HEK293 (cell line): ENCODE measurements at regions not wholly inside any gene's neighbourhood (a gene's known extent, or its start where the extent isn't known, plus 50 kb on each side); places are given as distances from the start of the nearest gene placed in this dataset.

Experiments
- CTCF ChIA-PET: fragments of 350-600 bp; formaldehyde crosslinking; extraction: SDS; loops from one replicate; lab custom pipeline; 2021; ENCODE audit warnings: antibody characterized with exemption; lab: Yijun Ruan, JAX
- POLR2A ChIA-PET: fragments of 300-600 bp; formaldehyde crosslinking; extraction: SDS; loops from one replicate; lab custom pipeline; 2020; ENCODE audit warnings: antibody characterized with exemption, inconsistent platforms; lab: Yijun Ruan, JAX
- H3K27ac ChIP-seq: fragments of 200-500 bp; sonication (Bioruptor generic); 2 replicates; pipeline ENCODE4 v1.5.1; 2014; ENCODE audit warnings: low read depth, low read length, control low read depth, inconsistent platforms; ENCODE audit errors: extremely low read depth
- H3K36me3 ChIP-seq, 2 experiments: fragments of 200-500 bp in 1 of 2; sonication (Bioruptor generic) in 1 of 2; 1 replicate in 1 of 2; 2 replicates in 1 of 2; pipeline ENCODE4 v1.5.1; 2014 to 2017; ENCODE audit warnings: inconsistent platforms in 2 of 2, low read length in 2 of 2; ENCODE audit not compliant: control insufficient read depth in 2 of 2, insufficient read depth in 1 of 2
- H3K4me1 ChIP-seq: fragments of 200-500 bp; sonication (Bioruptor generic); 2 replicates; pipeline ENCODE4 v1.5.1; 2014; ENCODE audit warnings: mild to moderate bottlenecking, low read length, inconsistent platforms; ENCODE audit not compliant: control insufficient read depth, insufficient read depth
- H3K4me3 ChIP-seq: 2 replicates; pipeline ENCODE4 v1.5.1; 2011; ENCODE audit warnings: low read depth, mild to moderate bottlenecking, control low read depth, low read length, moderate library complexity
- H3K9me3 ChIP-seq: fragments of 200-500 bp; sonication (Bioruptor generic); 2 replicates; pipeline ENCODE4 v1.5.1; 2014; ENCODE audit warnings: low read depth, low read length, inconsistent platforms; ENCODE audit not compliant: control insufficient read depth, insufficient read depth
- ZNF155 ChIP-seq: fragments of 450-650 bp; formaldehyde crosslinking; IDR thresholded peaks from 2 replicates; pipeline ENCODE4 v1.5.1; 2016; ENCODE audit warnings: missing biosample characterization, missing genetic modification characterization
- ZNF214 ChIP-seq: fragments of 450-650 bp; formaldehyde crosslinking; IDR thresholded peaks from 2 replicates; pipeline ENCODE4 v1.5.1; 2017; ENCODE audit warnings: missing biosample characterization, mild to moderate bottlenecking, missing genetic modification characterization, borderline replicate concordance
- ZNF561 ChIP-seq: fragments of 450-650 bp; IDR thresholded peaks from 2 replicates; pipeline ENCODE4 v1.5.1; 2018; ENCODE audit warnings: missing biosample characterization, missing genetic modification characterization, borderline replicate concordance
- ZNF571 ChIP-seq: fragments of 450-650 bp; formaldehyde crosslinking; IDR thresholded peaks from 2 replicates; pipeline ENCODE4 v1.5.0; 2017; ENCODE audit warnings: missing biosample characterization, missing genetic modification characterization
- ZNF660 ChIP-seq: fragments of 450-650 bp; IDR thresholded peaks from 2 replicates; pipeline ENCODE4 v1.5.1; 2018; ENCODE audit warnings: missing biosample characterization, mild to moderate bottlenecking, missing genetic modification characterization
- ZNF670 ChIP-seq: fragments of 450-650 bp; formaldehyde crosslinking; IDR thresholded peaks from 2 replicates; pipeline ENCODE4 v1.5.1; 2016; ENCODE audit warnings: missing biosample characterization, missing genetic modification characterization, low read depth
- TF ChIP-seq, protein P1 (sequence below): fragments of 450-650 bp; formaldehyde crosslinking; IDR thresholded peaks from 2 replicates; pipeline ENCODE4 v1.5.1; 2016; ENCODE audit warnings: missing biosample characterization, missing genetic modification characterization
- TF ChIP-seq, protein P2 (sequence below): fragments of 450-650 bp; formaldehyde crosslinking; IDR thresholded peaks from 2 replicates; pipeline ENCODE4 v1.5.1; 2016; ENCODE audit warnings: missing biosample characterization, missing genetic modification characterization, borderline replicate concordance
- TF ChIP-seq, protein P3 (sequence below): fragments of 450-650 bp; formaldehyde crosslinking; IDR thresholded peaks from 2 replicates; pipeline ENCODE4 v1.5.1; 2016; ENCODE audit warnings: missing biosample characterization, missing genetic modification characterization
- TF ChIP-seq, protein P4 (sequence below): fragments of 450-650 bp; formaldehyde crosslinking; IDR thresholded peaks from 2 replicates; pipeline ENCODE4 v1.5.1; 2016; ENCODE audit warnings: missing biosample characterization, missing genetic modification characterization
- TF ChIP-seq, protein P5 (sequence below): fragments of 450-650 bp; formaldehyde crosslinking; IDR thresholded peaks from 2 replicates; pipeline ENCODE4; 2016; ENCODE audit warnings: missing biosample characterization, missing genetic modification characterization
- TF ChIP-seq, protein P6 (sequence below): fragments of 450-650 bp; formaldehyde crosslinking; IDR thresholded peaks from 2 replicates; pipeline ENCODE4 v1.5.1; 2016; ENCODE audit warnings: missing biosample characterization, missing genetic modification characterization
- TF ChIP-seq, protein P7 (sequence below): fragments of 450-650 bp; formaldehyde crosslinking; IDR thresholded peaks from 2 replicates; pipeline ENCODE4 v1.5.1; 2016; ENCODE audit warnings: missing biosample characterization, missing genetic modification characterization

DNA sequence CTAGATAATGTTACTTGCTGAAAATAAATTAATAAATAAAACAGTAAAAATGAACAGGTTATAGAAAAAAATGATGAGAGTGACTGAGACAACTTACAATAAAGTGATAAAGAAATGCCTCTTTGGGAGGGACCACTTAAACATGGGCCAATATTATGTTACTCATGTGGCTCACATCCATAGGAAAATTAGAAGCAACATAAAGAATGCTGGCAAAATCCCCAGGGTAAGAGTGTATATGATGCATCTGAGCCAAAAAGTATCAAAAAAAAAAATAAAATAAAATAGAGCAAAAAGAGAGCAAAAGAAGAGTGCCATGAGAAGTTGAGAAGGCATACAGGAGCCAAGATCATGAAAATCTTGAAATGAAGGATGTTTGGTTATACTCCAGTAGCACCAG, 818.0 kb downstream of the LTN1 start:
- CTCF ChIA-PET, result interaction anchor here (0.6 kb wide), 2 partner anchors 107 to 563 kb away, joined by 3 to 4 read pairs; no protein-coding TSS in a partner anchor

DNA sequence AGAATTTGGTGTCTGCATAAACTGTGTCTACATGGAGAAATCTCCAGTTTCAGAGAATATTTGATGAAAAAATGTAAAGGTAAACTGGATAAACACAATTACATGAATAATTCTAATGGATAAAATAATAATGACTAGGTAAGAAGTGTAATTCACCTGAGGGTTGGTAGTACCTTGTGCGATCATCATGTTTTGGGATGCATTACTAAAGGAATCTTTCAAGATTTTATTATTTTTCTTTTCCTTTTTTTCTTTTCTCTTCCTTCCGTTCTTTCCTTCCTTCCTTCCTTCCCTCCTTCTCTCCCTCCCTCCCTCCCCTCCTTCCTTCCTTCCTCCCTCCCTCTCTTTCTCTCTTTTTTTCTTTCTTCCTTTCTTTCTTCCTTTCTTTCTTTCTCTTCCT, 818.7 kb downstream of the LTN1 start:
- H3K4me3 ChIP-seq, result no peak overlapping the region
- H3K4me1 ChIP-seq, result no peaks in the 10 kb centered on the region
- POLR2A ChIA-PET, result no interaction called here
- no peaks in the 10 kb centered on the region for H3K36me3 ChIP-seq
- H3K9me3 ChIP-seq, result no peaks in the 10 kb centered on the region
- CTCF ChIA-PET, result interaction anchor here (0.6 kb wide), 2 partner anchors 108 to 563 kb away, joined by 3 to 4 read pairs; no protein-coding TSS in a partner anchor
- TF ChIP-seq, protein P1, sequence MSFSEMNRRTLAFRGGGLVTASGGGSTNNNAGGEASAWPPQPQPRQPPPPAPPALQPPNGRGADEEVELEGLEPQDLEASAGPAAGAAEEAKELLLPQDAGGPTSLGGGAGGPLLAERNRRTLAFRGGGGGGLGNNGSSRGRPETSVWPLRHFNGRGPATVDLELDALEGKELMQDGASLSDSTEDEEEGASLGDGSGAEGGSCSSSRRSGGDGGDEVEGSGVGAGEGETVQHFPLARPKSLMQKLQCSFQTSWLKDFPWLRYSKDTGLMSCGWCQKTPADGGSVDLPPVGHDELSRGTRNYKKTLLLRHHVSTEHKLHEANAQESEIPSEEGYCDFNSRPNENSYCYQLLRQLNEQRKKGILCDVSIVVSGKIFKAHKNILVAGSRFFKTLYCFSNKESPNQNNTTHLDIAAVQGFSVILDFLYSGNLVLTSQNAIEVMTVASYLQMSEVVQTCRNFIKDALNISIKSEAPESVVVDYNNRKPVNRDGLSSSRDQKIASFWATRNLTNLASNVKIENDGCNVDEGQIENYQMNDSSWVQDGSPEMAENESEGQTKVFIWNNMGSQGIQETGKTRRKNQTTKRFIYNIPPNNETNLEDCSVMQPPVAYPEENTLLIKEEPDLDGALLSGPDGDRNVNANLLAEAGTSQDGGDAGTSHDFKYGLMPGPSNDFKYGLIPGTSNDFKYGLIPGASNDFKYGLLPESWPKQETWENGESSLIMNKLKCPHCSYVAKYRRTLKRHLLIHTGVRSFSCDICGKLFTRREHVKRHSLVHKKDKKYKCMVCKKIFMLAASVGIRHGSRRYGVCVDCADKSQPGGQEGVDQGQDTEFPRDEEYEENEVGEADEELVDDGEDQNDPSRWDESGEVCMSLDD (tag by site-specific recombination), result no peak
- TF ChIP-seq, protein P2, sequence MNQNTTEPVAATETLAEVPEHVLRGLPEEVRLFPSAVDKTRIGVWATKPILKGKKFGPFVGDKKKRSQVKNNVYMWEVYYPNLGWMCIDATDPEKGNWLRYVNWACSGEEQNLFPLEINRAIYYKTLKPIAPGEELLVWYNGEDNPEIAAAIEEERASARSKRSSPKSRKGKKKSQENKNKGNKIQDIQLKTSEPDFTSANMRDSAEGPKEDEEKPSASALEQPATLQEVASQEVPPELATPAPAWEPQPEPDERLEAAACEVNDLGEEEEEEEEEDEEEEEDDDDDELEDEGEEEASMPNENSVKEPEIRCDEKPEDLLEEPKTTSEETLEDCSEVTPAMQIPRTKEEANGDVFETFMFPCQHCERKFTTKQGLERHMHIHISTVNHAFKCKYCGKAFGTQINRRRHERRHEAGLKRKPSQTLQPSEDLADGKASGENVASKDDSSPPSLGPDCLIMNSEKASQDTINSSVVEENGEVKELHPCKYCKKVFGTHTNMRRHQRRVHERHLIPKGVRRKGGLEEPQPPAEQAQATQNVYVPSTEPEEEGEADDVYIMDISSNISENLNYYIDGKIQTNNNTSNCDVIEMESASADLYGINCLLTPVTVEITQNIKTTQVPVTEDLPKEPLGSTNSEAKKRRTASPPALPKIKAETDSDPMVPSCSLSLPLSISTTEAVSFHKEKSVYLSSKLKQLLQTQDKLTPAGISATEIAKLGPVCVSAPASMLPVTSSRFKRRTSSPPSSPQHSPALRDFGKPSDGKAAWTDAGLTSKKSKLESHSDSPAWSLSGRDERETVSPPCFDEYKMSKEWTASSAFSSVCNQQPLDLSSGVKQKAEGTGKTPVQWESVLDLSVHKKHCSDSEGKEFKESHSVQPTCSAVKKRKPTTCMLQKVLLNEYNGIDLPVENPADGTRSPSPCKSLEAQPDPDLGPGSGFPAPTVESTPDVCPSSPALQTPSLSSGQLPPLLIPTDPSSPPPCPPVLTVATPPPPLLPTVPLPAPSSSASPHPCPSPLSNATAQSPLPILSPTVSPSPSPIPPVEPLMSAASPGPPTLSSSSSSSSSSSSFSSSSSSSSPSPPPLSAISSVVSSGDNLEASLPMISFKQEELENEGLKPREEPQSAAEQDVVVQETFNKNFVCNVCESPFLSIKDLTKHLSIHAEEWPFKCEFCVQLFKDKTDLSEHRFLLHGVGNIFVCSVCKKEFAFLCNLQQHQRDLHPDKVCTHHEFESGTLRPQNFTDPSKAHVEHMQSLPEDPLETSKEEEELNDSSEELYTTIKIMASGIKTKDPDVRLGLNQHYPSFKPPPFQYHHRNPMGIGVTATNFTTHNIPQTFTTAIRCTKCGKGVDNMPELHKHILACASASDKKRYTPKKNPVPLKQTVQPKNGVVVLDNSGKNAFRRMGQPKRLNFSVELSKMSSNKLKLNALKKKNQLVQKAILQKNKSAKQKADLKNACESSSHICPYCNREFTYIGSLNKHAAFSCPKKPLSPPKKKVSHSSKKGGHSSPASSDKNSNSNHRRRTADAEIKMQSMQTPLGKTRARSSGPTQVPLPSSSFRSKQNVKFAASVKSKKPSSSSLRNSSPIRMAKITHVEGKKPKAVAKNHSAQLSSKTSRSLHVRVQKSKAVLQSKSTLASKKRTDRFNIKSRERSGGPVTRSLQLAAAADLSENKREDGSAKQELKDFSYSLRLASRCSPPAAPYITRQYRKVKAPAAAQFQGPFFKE (tag by site-specific recombination), result no peak
- H3K27ac ChIP-seq, result no peak overlapping the region

More for the DNA sequence above, 818.0 kb downstream of the LTN1 start:
- H3K4me3 ChIP-seq, result no peak overlapping the region
- H3K4me1 ChIP-seq, result no peaks in the 10 kb centered on the region
- POLR2A ChIA-PET, result no interaction called here
- H3K36me3 ChIP-seq, result no peaks in the 10 kb centered on the region
- TF ChIP-seq, protein P3, sequence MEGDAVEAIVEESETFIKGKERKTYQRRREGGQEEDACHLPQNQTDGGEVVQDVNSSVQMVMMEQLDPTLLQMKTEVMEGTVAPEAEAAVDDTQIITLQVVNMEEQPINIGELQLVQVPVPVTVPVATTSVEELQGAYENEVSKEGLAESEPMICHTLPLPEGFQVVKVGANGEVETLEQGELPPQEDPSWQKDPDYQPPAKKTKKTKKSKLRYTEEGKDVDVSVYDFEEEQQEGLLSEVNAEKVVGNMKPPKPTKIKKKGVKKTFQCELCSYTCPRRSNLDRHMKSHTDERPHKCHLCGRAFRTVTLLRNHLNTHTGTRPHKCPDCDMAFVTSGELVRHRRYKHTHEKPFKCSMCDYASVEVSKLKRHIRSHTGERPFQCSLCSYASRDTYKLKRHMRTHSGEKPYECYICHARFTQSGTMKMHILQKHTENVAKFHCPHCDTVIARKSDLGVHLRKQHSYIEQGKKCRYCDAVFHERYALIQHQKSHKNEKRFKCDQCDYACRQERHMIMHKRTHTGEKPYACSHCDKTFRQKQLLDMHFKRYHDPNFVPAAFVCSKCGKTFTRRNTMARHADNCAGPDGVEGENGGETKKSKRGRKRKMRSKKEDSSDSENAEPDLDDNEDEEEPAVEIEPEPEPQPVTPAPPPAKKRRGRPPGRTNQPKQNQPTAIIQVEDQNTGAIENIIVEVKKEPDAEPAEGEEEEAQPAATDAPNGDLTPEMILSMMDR (tag by site-specific recombination), result no peak
- TF ChIP-seq, protein P4, sequence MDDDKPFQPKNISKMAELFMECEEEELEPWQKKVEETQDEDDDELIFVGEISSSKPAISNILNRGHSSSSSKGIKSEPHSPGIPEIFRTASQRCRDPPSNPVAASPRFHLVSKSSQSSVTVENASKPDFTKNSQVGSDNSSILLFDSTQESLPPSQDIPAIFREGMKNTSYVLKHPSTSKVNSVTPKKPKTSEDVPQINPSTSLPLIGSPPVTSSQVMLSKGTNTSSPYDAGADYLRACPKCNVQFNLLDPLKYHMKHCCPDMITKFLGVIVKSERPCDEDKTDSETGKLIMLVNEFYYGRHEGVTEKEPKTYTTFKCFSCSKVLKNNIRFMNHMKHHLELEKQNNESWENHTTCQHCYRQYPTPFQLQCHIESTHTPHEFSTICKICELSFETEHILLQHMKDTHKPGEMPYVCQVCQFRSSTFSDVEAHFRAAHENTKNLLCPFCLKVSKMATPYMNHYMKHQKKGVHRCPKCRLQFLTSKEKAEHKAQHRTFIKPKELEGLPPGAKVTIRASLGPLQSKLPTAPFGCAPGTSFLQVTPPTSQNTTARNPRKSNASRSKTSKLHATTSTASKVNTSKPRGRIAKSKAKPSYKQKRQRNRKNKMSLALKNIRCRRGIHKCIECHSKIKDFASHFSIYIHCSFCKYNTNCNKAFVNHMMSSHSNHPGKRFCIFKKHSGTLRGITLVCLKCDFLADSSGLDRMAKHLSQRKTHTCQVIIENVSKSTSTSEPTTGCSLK (tag by site-specific recombination), result no peak
- TF ChIP-seq ZNF571 (tag by site-specific recombination), result no peak
- no peak for TF ChIP-seq ZNF214 (tag by site-specific recombination)
- TF ChIP-seq, protein P5, sequence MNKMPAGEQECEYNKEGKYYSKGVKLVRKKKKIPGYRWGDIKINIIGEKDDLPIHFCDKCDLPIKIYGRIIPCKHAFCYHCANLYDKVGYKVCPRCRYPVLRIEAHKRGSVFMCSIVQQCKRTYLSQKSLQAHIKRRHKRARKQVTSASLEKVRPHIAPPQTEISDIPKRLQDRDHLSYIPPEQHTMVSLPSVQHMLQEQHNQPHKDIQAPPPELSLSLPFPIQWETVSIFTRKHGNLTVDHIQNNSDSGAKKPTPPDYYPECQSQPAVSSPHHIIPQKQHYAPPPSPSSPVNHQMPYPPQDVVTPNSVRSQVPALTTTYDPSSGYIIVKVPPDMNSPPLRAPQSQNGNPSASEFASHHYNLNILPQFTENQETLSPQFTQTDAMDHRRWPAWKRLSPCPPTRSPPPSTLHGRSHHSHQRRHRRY (tag by site-specific recombination), result no peak
- TF ChIP-seq ZNF670, result no peak
- no peak for TF ChIP-seq ZNF561 (tag by site-specific recombination)
- TF ChIP-seq, protein P6, sequence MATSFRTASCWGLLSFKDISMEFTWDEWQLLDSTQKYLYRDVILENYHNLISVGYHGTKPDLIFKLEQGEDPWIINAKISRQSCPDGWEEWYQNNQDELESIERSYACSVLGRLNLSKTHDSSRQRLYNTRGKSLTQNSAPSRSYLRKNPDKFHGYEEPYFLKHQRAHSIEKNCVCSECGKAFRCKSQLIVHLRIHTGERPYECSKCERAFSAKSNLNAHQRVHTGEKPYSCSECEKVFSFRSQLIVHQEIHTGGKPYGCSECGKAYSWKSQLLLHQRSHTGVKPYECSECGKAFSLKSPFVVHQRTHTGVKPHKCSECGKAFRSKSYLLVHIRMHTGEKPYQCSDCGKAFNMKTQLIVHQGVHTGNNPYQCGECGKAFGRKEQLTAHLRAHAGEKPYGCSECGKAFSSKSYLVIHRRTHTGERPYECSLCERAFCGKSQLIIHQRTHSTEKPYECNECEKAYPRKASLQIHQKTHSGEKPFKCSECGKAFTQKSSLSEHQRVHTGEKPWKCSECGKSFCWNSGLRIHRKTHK (tag by site-specific recombination), result no peak
- TF ChIP-seq ZNF155 (tag by site-specific recombination), result no peak
- no peak for TF ChIP-seq ZNF660
- TF ChIP-seq, protein P7, sequence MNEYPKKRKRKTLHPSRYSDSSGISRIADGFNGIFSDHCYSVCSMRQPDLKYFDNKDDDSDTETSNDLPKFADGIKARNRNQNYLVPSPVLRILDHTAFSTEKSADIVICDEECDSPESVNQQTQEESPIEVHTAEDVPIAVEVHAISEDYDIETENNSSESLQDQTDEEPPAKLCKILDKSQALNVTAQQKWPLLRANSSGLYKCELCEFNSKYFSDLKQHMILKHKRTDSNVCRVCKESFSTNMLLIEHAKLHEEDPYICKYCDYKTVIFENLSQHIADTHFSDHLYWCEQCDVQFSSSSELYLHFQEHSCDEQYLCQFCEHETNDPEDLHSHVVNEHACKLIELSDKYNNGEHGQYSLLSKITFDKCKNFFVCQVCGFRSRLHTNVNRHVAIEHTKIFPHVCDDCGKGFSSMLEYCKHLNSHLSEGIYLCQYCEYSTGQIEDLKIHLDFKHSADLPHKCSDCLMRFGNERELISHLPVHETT, result no peak
- TF ChIP-seq, all 188 proteins: peak for 0
- no peak overlapping the region for H3K27ac ChIP-seq
- H3K9me3 ChIP-seq, result no peaks in the 10 kb centered on the region
